Activated naive CD4-positive, alpha-beta T cell treated with anti-CD3 and anti-CD28 coated beads, Interleukin-2, amount 10 ng/mL, durations not matched to agents 7 days and 5 days (primary cell): ENCODE measurements at regions not wholly inside any gene's neighbourhood (a gene's known extent, or its start where the extent isn't known, plus 50 kb on each side); places are given as distances from the start of the nearest gene placed in this dataset.

ENCODE experiments used
- CTCF ChIA-PET: fragments of 350-600 bp; sonication (Branson Sonifier 250); formaldehyde crosslinking; loops from one replicate; lab custom pipeline; 2021; ENCODE audit warnings: antibody characterized with exemption; lab: Charles Lee
- DNase-seq: peaks from one replicate; pipeline ENCODE4 v3.0.0-alpha.2; 2020
- H3K27ac Mint-ChIP-seq: one replicate; pipeline ENCODE4 v1.8.0; 2021; ENCODE audit warnings: mild to moderate bottlenecking, moderate library complexity, mixed read lengths
- H3K27me3 Mint-ChIP-seq: one replicate; pipeline ENCODE4 v1.8.0; 2021; ENCODE audit warnings: mild to moderate bottlenecking, mixed read lengths
- H3K36me3 Mint-ChIP-seq: one replicate; pipeline ENCODE4 v1.8.0; 2021; ENCODE audit warnings: mixed read lengths
- H3K4me1 Mint-ChIP-seq: one replicate; pipeline ENCODE4 v1.8.0; 2021; ENCODE audit warnings: mixed read lengths
- H3K4me3 Mint-ChIP-seq: one replicate; pipeline ENCODE4 v1.8.0; 2021; ENCODE audit warnings: mild to moderate bottlenecking, moderate library complexity, mixed read lengths
- H3K9me3 Mint-ChIP-seq: one replicate; pipeline ENCODE4 v1.8.0; 2021; ENCODE audit warnings: mixed read lengths

DNA sequence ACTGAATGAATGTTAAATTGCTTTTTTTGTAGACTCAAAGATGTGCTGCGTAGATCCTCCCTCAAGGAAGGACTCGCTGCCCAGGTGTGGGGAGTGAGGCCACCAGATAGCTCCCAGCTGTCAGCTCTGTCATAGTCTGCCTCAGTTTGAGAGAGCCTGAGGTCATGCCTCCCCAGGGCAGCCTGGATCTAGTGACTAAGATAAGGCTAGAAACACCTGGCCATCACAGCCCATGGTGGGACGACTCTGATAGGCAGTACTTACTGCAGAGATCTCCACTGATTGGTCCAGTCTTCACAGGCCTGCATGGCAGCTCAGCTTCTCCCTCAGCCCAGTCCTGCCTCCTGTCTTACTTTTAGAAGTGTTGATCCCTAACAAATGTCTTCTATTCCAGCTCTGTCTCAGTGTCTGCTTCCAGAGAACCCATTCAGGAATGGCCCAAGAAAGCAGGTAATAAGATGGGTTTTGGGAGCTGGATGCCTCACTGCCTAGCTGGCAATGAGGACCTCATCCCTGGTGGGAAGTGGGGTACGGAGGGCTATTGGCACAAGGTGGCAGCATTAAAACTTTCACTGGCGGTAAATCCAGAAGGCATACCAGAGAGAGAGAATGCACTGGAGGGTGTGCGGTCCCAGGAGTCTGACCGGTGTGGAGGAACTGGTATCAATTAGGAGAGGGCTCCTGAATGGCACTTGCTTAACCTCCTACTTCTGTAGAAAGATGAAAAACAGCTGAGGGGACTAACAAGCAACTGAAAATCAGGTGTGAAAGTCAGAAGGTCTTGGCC lies 55.3 kb upstream of the GPR37L1 start:
- Mint-ChIP-seq H3K27me3 (peaks cover 6% of the 10 kb centered on the region), H3K4me1 (no peaks in the 10 kb centered on the region), H3K36me3 (no peaks in the 10 kb centered on the region), H3K4me3 (no peak overlapping the region), H3K9me3 (no peaks in the 10 kb centered on the region), H3K27ac (no peak overlapping the region)
- CTCF ChIA-PET = interaction anchor here (1.4 kb wide), 1 partner anchor 67 kb away, joined by 4 read pairs; no protein-coding TSS in a partner anchor
- no peak for DNase-seq

DNA sequence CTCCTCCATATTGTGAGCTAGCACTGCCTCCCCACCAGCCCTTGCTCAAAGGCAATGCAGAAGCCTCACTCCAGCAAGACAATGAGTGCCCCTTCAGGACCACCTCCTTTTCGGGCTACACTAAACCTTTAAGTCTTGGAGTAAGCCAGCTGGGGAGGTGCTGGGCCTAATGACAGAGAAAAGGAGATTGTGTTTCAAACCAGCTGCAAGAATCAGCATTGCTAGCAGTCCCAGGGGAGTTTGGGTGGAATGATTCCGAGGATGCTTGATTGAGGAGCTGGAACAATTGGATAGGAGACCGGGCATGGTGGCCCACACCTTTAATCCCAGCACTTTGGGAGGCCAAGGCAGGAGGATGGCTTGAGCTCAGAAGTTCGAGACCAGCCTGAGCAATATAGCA lies 54.1 kb upstream of the GPR37L1 start:
- H3K9me3 Mint-ChIP-seq = no peaks in the 10 kb centered on the region
- H3K4me1 Mint-ChIP-seq = no peaks in the 10 kb centered on the region
- H3K27ac Mint-ChIP-seq = no peak overlapping the region
- no peak for DNase-seq
- H3K4me3 Mint-ChIP-seq = no peak overlapping the region
- H3K27me3 Mint-ChIP-seq = peaks cover 6% of the 10 kb centered on the region
- H3K36me3 Mint-ChIP-seq = no peaks in the 10 kb centered on the region
- CTCF ChIA-PET = interaction anchor here (1.4 kb wide), 1 partner anchor 69 kb away, joined by 4 read pairs; no protein-coding TSS in a partner anchor

DNA sequence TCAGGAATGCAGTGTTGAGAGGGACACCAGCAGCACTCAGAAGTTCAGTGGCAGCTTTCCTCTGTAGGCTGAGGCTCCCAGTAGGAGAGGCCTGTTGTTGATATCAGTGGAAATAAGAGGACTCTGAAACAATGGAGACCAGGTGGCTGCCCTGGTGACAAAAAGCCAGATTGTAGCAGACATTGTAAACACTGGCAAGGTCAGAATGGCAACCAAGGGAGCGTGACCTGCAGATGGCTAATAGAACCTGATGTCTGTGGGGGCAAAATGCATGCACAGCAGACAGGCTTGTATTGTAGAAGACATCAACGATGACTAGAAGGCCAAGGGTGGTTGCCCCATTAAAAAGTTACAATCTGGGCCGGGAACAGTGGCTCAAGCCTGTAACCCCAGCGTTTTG lies 53.1 kb upstream of the GPR37L1 start:
- Mint-ChIP-seq H3K9me3 (no peaks in the 10 kb centered on the region), H3K4me1 (no peaks in the 10 kb centered on the region), H3K4me3 (no peak overlapping the region), H3K27ac (no peak overlapping the region), H3K36me3 (no peaks in the 10 kb centered on the region), H3K27me3 (peaks cover 6% of the 10 kb centered on the region)
- DNase-seq = no peak
- CTCF ChIA-PET = no interaction called here

DNA sequence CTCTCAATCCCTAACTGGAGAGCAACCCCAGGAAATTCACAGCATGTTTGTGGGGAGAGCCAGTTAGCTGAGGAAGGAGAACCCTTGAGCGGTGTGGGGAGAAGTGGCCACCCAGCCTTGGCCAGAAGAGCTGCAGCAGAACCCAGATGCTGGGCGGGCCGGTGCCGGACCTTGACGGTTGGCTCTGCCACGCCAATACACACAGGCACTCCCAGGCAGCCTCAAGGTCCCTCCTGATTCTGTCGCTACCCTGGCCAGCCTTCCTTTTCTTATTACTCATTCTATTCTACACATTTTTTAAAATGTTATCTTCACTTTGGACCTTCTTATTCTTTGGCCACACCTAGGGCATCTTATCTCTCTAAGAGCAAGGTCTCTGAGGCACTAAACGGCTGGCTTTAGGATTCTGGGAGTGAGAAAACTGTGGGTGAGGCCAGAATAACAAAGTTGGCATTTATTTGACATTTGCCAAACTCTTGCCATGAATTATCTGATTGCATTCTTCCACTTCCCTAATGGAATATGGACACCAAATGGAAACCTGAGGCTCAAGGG lies 50.4 kb upstream of the GPR37L1 start:
- DNase-seq = no peak
- H3K36me3 Mint-ChIP-seq = no peaks in the 10 kb centered on the region
- H3K4me1 Mint-ChIP-seq = peaks cover 4% of the 10 kb centered on the region
- CTCF ChIA-PET = no interaction called here
- no peak overlapping the region for H3K4me3 Mint-ChIP-seq
- no peak overlapping the region for H3K27ac Mint-ChIP-seq
- H3K27me3 Mint-ChIP-seq = peaks cover 6% of the 10 kb centered on the region
- H3K9me3 Mint-ChIP-seq = no peaks in the 10 kb centered on the region
